Peyer's patch (tissue), 4 donors: ENCODE measurements at regions not wholly inside any gene's neighbourhood (a gene's known extent, or its start where the extent isn't known, plus 50 kb on each side); places are given as distances from the start of the nearest gene placed in this dataset.

Experiments
- CTCF ChIP-seq, 6 experiments: fragments of 450-650 bp in 4 of 6; fragments of 200-600 bp in 2 of 6; sonication (generic) in 1 of 6; IDR thresholded peaks; one replicate each; pipeline ENCODE4 v1.5.1; 2017 to 2019; ENCODE audit warnings: antibody characterized with exemption in 6 of 6, mild to moderate bottlenecking in 3 of 6, moderate library complexity in 1 of 6
- POLR2A ChIP-seq, 2 donors: fragments of 450-650 bp; IDR thresholded peaks; one replicate each; pipeline ENCODE4 v1.5.1; 2017; ENCODE audit warnings: antibody characterized with exemption in 2 of 2, mild to moderate bottlenecking in 2 of 2, moderate library complexity in 2 of 2

DNA sequence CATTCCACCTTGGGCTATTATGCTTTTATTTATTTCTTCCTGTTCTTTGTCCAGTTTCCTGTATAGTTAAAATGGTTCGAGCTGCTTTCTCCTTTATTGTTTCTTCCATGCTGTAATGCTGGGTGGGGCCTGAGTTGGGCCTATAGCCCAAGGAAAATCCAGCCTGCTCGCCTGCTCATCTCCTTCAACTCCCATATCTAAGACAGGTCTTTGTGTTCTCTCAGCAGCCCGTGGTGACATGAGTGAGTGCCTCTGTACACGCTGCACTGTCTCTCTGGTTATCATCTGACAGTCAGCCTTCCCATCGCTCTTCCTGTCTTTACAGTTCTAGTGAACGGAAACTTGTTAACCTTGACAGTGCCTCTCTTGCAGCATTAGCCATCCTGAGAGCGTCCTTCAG lies 221.9 kb upstream of the SLC10A2 start:
- TF ChIP-seq CTCF (IDR thresholded peaks at IDR 0.05) (no peak), POLR2A (IDR thresholded peaks at IDR 0.05) (no peak)
